GM23338 (cell line): ENCODE measurements at regions not wholly inside any gene's neighbourhood (a gene's known extent, or its start where the extent isn't known, plus 50 kb on each side); places are given as distances from the start of the nearest gene placed in this dataset.

Experiments used
- ATAC-seq: fragments of 200-7000 bp; cut with Tn5 transposase; 3 replicates; pipeline ENCODE4 v1.9.1; 2020
- DNase-seq: peaks from one replicate; pipeline ENCODE4 v3.0.0-alpha.2; 2015; ENCODE audit warnings: low spot score
- H2AFZ ChIP-seq: fragments of 200-600 bp; sonication (generic); 2 replicates; pipeline ENCODE4 v1.8.0; 2016; ENCODE audit warnings: antibody characterized with exemption, mild to moderate bottlenecking, moderate library complexity
- H3F3A ChIP-seq: fragments of 200-600 bp; sonication (generic); replicated peaks from 2 replicates; pipeline ENCODE4 v1.8.0; 2017; ENCODE audit warnings: antibody characterized with exemption, mixed run types, low read depth
- H3K27ac ChIP-seq: fragments of 200-600 bp; sonication (generic); 2 replicates; pipeline ENCODE4 v1.6.1; 2016; ENCODE audit warnings: low read depth
- H3K27me3 ChIP-seq: fragments of 200-600 bp; sonication (generic); 2 replicates; pipeline ENCODE4 v1.8.0; 2016; ENCODE audit warnings: mild to moderate bottlenecking, mixed run types, moderate library complexity; ENCODE audit not compliant: insufficient read depth
- H3K36me3 ChIP-seq: fragments of 200-600 bp; sonication (generic); 2 replicates; pipeline ENCODE4 v1.8.0; 2016; ENCODE audit warnings: mild to moderate bottlenecking; ENCODE audit not compliant: insufficient read depth
- H3K4me1 ChIP-seq: fragments of 200-600 bp; sonication (generic); 2 replicates; pipeline ENCODE4 v1.8.0; 2016; ENCODE audit warnings: mild to moderate bottlenecking, moderate library complexity; ENCODE audit not compliant: insufficient read depth
- H3K4me2 ChIP-seq: fragments of 200-600 bp; sonication (generic); 2 replicates; pipeline ENCODE4 v1.7.1; 2017; ENCODE audit warnings: mixed run types
- H3K4me3 ChIP-seq: fragments of 200-600 bp; sonication (generic); 2 replicates; pipeline ENCODE4 v1.6.1; 2016; ENCODE audit warnings: mixed run types
- H3K79me2 ChIP-seq: fragments of 200-600 bp; sonication (generic); replicated peaks from 2 replicates; pipeline ENCODE4 v1.8.0; 2017; ENCODE audit warnings: mild to moderate bottlenecking; ENCODE audit not compliant: insufficient read depth
- H3K9me2 ChIP-seq: fragments of 200-600 bp; sonication (generic); 2 replicates; pipeline ENCODE4 v1.8.0; 2017; ENCODE audit not compliant: insufficient read depth
- H4K20me1 ChIP-seq: fragments of 200-600 bp; sonication (generic); replicated peaks from 2 replicates; pipeline ENCODE4 v1.8.0; 2017; ENCODE audit warnings: mild to moderate bottlenecking; ENCODE audit not compliant: insufficient read depth
- H3K27ac Mint-ChIP-seq: 2 replicates; pipeline ENCODE4 v1.8.0; 2020; ENCODE audit warnings: inconsistent platforms, mild to moderate bottlenecking, moderate library complexity, mixed read lengths
- H3K27me3 Mint-ChIP-seq: 3 replicates; pipeline ENCODE4 v1.8.0; 2022; ENCODE audit warnings: low read depth, mild to moderate bottlenecking, moderate library complexity, mixed read lengths, inconsistent platforms; ENCODE audit not compliant: insufficient read depth, poor library complexity
- H3K36me3 Mint-ChIP-seq: 3 replicates; pipeline ENCODE4 v1.8.0; 2021; ENCODE audit warnings: low read depth, mild to moderate bottlenecking, inconsistent platforms, moderate library complexity, mixed read lengths
- H3K4me1 Mint-ChIP-seq: 3 replicates; pipeline ENCODE4 v1.8.0; 2020; ENCODE audit warnings: mild to moderate bottlenecking, inconsistent platforms, mixed read lengths
- H3K4me3 Mint-ChIP-seq: 3 replicates; pipeline ENCODE4 v1.8.0; 2021; ENCODE audit warnings: moderate library complexity, mild to moderate bottlenecking, inconsistent platforms, mixed read lengths
- H3K9me3 Mint-ChIP-seq: 3 replicates; pipeline ENCODE4 v1.8.0; 2020; ENCODE audit warnings: moderate library complexity, mild to moderate bottlenecking, inconsistent platforms, mixed read lengths
- CREB1 ChIP-seq: fragments of 250-450 bp; sonication (Bioruptor Pico); IDR thresholded peaks from 2 replicates; pipeline ENCODE4 v1.5.0; 2020; ENCODE audit warnings: low read depth, mild to moderate bottlenecking, moderate library complexity
- ETS1 ChIP-seq: IDR thresholded peaks from 2 replicates; pipeline ENCODE4 v1.6.1; 2016; ENCODE audit warnings: antibody characterized with exemption
- EZH2 ChIP-seq: fragments of 200-600 bp; sonication (generic); IDR thresholded peaks from one replicate; pipeline ENCODE4 v1.8.0; 2017; ENCODE audit warnings: antibody characterized with exemption, mild to moderate bottlenecking, low read depth; ENCODE audit not compliant: unreplicated experiment
- EZH2phosphoT487 ChIP-seq: fragments of 200-600 bp; sonication (generic); IDR thresholded peaks from one replicate; pipeline ENCODE4 v1.8.1; 2018; ENCODE audit warnings: antibody characterized with exemption; ENCODE audit not compliant: unreplicated experiment
- JUNB ChIP-seq: IDR thresholded peaks from one replicate; pipeline ENCODE4 v1.6.1; 2016; ENCODE audit warnings: antibody characterized with exemption; ENCODE audit not compliant: unreplicated experiment
- NANOG ChIP-seq: IDR thresholded peaks from 2 replicates; pipeline ENCODE4 v1.6.1; 2016; ENCODE audit warnings: antibody characterized with exemption, borderline replicate concordance
- POLR2AphosphoS5 ChIP-seq: IDR thresholded peaks from 2 replicates; pipeline ENCODE4 v1.6.1; 2016; ENCODE audit warnings: antibody characterized with exemption, low read depth
- ZNF114 ChIP-seq: fragments of 250-450 bp; sonication (Bioruptor Pico); IDR thresholded peaks from 2 replicates; pipeline ENCODE4 v1.5.0; 2020; ENCODE audit warnings: mild to moderate bottlenecking, moderate library complexity
- ZNF331 ChIP-seq: fragments of 250-450 bp; sonication (Bioruptor Pico); IDR thresholded peaks from 2 replicates; pipeline ENCODE4 v1.5.0; 2020; ENCODE audit warnings: low read depth, mild to moderate bottlenecking, moderate library complexity
- TF ChIP-seq, protein P1 (sequence below): fragments of 250-450 bp; sonication (Bioruptor Pico); IDR thresholded peaks from 2 replicates; pipeline ENCODE4 v1.5.0; 2020; ENCODE audit warnings: mild to moderate bottlenecking, moderate library complexity
- TF ChIP-seq, protein P2 (sequence below): IDR thresholded peaks from one replicate; pipeline ENCODE4 v1.6.1; 2018; ENCODE audit warnings: antibody characterized with exemption; ENCODE audit not compliant: unreplicated experiment
- TF ChIP-seq, protein P3 (sequence below), 2 experiments: fragments of 200-600 bp in 1 of 2; sonication (generic) in 1 of 2; conservative IDR thresholded peaks; 2 replicates each; pipeline versions ENCODE4 v1.5.1 to v1.6.1; 2016 to 2017; ENCODE audit warnings: antibody characterized with exemption in 2 of 2, low read depth in 2 of 2, mild to moderate bottlenecking in 2 of 2, moderate library complexity in 1 of 2

GRCh38 chr4:129254526-129254925, 158.6 kb downstream of the C4orf33 start (continued):
- TF ChIP-seq, protein P1, sequence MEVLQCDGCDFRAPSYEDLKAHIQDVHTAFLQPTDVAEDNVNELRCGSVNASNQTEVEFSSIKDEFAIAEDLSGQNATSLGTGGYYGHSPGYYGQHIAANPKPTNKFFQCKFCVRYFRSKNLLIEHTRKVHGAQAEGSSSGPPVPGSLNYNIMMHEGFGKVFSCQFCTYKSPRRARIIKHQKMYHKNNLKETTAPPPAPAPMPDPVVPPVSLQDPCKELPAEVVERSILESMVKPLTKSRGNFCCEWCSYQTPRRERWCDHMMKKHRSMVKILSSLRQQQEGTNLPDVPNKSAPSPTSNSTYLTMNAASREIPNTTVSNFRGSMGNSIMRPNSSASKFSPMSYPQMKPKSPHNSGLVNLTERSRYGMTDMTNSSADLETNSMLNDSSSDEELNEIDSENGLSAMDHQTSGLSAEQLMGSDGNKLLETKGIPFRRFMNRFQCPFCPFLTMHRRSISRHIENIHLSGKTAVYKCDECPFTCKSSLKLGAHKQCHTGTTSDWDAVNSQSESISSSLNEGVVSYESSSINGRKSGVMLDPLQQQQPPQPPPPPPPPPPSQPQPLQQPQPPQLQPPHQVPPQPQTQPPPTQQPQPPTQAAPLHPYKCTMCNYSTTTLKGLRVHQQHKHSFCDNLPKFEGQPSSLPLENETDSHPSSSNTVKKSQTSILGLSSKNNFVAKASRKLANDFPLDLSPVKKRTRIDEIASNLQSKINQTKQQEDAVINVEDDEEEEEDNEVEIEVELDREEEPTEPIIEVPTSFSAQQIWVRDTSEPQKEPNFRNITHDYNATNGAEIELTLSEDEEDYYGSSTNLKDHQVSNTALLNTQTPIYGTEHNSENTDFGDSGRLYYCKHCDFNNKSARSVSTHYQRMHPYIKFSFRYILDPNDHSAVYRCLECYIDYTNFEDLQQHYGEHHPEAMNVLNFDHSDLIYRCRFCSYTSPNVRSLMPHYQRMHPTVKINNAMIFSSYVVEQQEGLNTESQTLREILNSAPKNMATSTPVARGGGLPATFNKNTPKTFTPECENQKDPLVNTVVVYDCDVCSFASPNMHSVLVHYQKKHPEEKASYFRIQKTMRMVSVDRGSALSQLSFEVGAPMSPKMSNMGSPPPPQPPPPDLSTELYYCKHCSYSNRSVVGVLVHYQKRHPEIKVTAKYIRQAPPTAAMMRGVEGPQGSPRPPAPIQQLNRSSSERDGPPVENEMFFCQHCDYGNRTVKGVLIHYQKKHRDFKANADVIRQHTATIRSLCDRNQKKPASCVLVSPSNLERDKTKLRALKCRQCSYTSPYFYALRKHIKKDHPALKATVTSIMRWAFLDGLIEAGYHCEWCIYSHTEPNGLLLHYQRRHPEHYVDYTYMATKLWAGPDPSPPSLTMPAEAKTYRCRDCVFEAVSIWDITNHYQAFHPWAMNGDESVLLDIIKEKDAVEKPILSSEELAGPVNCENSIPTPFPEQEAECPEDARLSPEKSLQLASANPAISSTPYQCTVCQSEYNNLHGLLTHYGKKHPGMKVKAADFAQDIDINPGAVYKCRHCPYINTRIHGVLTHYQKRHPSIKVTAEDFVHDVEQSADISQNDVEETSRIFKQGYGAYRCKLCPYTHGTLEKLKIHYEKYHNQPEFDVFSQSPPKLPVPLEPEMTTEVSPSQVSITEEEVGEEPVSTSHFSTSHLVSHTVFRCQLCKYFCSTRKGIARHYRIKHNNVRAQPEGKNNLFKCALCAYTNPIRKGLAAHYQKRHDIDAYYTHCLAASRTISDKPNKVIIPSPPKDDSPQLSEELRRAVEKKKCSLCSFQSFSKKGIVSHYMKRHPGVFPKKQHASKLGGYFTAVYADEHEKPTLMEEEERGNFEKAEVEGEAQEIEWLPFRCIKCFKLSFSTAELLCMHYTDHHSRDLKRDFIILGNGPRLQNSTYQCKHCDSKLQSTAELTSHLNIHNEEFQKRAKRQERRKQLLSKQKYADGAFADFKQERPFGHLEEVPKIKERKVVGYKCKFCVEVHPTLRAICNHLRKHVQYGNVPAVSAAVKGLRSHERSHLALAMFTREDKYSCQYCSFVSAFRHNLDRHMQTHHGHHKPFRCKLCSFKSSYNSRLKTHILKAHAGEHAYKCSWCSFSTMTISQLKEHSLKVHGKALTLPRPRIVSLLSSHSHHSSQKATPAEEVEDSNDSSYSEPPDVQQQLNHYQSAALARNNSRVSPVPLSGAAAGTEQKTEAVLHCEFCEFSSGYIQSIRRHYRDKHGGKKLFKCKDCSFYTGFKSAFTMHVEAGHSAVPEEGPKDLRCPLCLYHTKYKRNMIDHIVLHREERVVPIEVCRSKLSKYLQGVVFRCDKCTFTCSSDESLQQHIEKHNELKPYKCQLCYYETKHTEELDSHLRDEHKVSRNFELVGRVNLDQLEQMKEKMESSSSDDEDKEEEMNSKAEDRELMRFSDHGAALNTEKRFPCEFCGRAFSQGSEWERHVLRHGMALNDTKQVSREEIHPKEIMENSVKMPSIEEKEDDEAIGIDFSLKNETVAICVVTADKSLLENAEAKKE (CRISPR knock-in tag), result no peak
- TF ChIP-seq JUNB (no peak), CREB1 (CRISPR knock-in tag) (no peak), ZNF114 (CRISPR knock-in tag) (no peak), ETS1 (no peak), ZNF331 (CRISPR knock-in tag) (no peak), NANOG (no peak), EZH2 (no peak)

- Histone ChIP-seq H3K4me1 (no peaks in the 10 kb centered on the region), H4K20me1 (no peaks in the 10 kb centered on the region), H3K27ac (no peak overlapping the region), H3K4me2 (no peak overlapping the region), H2AFZ (no peak overlapping the region), H3K27me3 (no peaks in the 10 kb centered on the region), H3F3A (no peaks in the 10 kb centered on the region), H3K36me3 (no peaks in the 10 kb centered on the region), H3K9me2 (no peaks in the 10 kb centered on the region; the same call in 1 of the 2 replicates), H3K4me3 (no peak overlapping the region), H3K79me2 (no peaks in the 10 kb centered on the region)
- H3K27ac Mint-ChIP-seq, result no peak overlapping the region
- no peaks in the 10 kb centered on the region for H3K36me3 Mint-ChIP-seq
- ATAC-seq (no peak), DNase-seq (no peak)
- peaks cover 4% of the 10 kb centered on the region; the same call in 1 of the 3 replicates for H3K4me1 Mint-ChIP-seq
- H3K4me3 Mint-ChIP-seq, result no peak overlapping the region
- no peaks in the 10 kb centered on the region for H3K27me3 Mint-ChIP-seq
- H3K9me3 Mint-ChIP-seq, result no peaks in the 10 kb centered on the region
- TF ChIP-seq POLR2AphosphoS5 (no peak), EZH2phosphoT487 (no peak)
- TF ChIP-seq, protein P2, sequence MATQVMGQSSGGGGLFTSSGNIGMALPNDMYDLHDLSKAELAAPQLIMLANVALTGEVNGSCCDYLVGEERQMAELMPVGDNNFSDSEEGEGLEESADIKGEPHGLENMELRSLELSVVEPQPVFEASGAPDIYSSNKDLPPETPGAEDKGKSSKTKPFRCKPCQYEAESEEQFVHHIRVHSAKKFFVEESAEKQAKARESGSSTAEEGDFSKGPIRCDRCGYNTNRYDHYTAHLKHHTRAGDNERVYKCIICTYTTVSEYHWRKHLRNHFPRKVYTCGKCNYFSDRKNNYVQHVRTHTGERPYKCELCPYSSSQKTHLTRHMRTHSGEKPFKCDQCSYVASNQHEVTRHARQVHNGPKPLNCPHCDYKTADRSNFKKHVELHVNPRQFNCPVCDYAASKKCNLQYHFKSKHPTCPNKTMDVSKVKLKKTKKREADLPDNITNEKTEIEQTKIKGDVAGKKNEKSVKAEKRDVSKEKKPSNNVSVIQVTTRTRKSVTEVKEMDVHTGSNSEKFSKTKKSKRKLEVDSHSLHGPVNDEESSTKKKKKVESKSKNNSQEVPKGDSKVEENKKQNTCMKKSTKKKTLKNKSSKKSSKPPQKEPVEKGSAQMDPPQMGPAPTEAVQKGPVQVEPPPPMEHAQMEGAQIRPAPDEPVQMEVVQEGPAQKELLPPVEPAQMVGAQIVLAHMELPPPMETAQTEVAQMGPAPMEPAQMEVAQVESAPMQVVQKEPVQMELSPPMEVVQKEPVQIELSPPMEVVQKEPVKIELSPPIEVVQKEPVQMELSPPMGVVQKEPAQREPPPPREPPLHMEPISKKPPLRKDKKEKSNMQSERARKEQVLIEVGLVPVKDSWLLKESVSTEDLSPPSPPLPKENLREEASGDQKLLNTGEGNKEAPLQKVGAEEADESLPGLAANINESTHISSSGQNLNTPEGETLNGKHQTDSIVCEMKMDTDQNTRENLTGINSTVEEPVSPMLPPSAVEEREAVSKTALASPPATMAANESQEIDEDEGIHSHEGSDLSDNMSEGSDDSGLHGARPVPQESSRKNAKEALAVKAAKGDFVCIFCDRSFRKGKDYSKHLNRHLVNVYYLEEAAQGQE, result no peak
- TF ChIP-seq, protein P3, sequence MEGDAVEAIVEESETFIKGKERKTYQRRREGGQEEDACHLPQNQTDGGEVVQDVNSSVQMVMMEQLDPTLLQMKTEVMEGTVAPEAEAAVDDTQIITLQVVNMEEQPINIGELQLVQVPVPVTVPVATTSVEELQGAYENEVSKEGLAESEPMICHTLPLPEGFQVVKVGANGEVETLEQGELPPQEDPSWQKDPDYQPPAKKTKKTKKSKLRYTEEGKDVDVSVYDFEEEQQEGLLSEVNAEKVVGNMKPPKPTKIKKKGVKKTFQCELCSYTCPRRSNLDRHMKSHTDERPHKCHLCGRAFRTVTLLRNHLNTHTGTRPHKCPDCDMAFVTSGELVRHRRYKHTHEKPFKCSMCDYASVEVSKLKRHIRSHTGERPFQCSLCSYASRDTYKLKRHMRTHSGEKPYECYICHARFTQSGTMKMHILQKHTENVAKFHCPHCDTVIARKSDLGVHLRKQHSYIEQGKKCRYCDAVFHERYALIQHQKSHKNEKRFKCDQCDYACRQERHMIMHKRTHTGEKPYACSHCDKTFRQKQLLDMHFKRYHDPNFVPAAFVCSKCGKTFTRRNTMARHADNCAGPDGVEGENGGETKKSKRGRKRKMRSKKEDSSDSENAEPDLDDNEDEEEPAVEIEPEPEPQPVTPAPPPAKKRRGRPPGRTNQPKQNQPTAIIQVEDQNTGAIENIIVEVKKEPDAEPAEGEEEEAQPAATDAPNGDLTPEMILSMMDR (conservative IDR thresholded peaks at IDR 0.05; ENCODE audit: low read depth in 2 of 2), result no peak
These were observed 165.6 kb downstream of the C4orf33 start for GRCh38 chr4:129261584-129261983.
